ENCODE measurements at regions not wholly inside any gene's neighbourhood (a gene's known extent, or its start where the extent isn't known, plus 50 kb on each side); places are given as distances from the start of the nearest gene placed in this dataset.

DNA sequence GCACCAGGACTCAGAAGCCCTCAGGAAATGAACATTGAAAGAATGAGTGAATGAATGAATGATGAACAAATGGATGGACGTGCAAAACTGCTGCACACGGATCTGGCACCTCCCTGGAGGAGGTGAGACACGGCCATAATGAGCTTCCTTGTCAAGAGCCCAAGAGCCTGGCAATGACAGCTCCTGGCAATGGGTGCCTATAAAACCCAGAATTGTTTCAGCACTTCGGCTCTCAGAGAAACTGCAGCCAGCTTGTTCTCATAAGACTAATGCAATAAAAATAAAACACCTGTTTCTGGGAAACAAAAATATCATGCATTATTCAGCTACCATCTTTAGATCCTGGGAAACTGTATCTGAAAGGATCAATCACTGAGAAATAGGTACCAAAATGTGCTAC lies 200.5 kb upstream of the SFSWAP start:
- TF ChIP-seq TAF1 (IDR thresholded peaks at IDR 0.05; ENCODE audit: borderline replicate concordance, insufficient read depth, low read length) (no peak), POLR2AphosphoS5 (IDR thresholded peaks at IDR 0.05; ENCODE audit: low read depth, low read length) (no peak), SIN3A (IDR thresholded peaks at IDR 0.05; ENCODE audit: borderline replicate concordance, insufficient read depth, low read length) (no peak), FOXP2 (optimal IDR thresholded peaks at IDR 0.05; ENCODE audit: borderline replicate concordance, extremely low read depth, extremely low read length, insufficient read depth) (no peak)
- TF ChIP-seq, protein P1, sequence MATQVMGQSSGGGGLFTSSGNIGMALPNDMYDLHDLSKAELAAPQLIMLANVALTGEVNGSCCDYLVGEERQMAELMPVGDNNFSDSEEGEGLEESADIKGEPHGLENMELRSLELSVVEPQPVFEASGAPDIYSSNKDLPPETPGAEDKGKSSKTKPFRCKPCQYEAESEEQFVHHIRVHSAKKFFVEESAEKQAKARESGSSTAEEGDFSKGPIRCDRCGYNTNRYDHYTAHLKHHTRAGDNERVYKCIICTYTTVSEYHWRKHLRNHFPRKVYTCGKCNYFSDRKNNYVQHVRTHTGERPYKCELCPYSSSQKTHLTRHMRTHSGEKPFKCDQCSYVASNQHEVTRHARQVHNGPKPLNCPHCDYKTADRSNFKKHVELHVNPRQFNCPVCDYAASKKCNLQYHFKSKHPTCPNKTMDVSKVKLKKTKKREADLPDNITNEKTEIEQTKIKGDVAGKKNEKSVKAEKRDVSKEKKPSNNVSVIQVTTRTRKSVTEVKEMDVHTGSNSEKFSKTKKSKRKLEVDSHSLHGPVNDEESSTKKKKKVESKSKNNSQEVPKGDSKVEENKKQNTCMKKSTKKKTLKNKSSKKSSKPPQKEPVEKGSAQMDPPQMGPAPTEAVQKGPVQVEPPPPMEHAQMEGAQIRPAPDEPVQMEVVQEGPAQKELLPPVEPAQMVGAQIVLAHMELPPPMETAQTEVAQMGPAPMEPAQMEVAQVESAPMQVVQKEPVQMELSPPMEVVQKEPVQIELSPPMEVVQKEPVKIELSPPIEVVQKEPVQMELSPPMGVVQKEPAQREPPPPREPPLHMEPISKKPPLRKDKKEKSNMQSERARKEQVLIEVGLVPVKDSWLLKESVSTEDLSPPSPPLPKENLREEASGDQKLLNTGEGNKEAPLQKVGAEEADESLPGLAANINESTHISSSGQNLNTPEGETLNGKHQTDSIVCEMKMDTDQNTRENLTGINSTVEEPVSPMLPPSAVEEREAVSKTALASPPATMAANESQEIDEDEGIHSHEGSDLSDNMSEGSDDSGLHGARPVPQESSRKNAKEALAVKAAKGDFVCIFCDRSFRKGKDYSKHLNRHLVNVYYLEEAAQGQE (IDR thresholded peaks at IDR 0.05; ENCODE audit: insufficient read depth in 1 of 2, low read depth in 2 of 2, low read length in 2 of 2) = no peak

All from PFSK-1 (cell line).